ENCODE measurements at regions not wholly inside any gene's neighbourhood (a gene's known extent, or its start where the extent isn't known, plus 50 kb on each side); places are given as distances from the start of the nearest gene placed in this dataset.
"Not testable (repeated sequence)": the region's sequence is repeated elsewhere in the genome, so short reads cannot be mapped to it uniquely, and the experiment has no call there.

- Histone ChIP-seq H3K4me3 (no peak overlapping the region), H3K27ac (replicated peaks) (no peak overlapping the region), H3K27me3 (ENCODE audit: low read depth) (no peaks in the 10 kb centered on the region), H3K4me1 (peaks cover 30% of the 10 kb centered on the region), H3K9me3 (replicated peaks) (peaks cover 4% of the 10 kb centered on the region), H3K36me3 (no peaks in the 10 kb centered on the region)
- TF ChIP-seq, protein P1, sequence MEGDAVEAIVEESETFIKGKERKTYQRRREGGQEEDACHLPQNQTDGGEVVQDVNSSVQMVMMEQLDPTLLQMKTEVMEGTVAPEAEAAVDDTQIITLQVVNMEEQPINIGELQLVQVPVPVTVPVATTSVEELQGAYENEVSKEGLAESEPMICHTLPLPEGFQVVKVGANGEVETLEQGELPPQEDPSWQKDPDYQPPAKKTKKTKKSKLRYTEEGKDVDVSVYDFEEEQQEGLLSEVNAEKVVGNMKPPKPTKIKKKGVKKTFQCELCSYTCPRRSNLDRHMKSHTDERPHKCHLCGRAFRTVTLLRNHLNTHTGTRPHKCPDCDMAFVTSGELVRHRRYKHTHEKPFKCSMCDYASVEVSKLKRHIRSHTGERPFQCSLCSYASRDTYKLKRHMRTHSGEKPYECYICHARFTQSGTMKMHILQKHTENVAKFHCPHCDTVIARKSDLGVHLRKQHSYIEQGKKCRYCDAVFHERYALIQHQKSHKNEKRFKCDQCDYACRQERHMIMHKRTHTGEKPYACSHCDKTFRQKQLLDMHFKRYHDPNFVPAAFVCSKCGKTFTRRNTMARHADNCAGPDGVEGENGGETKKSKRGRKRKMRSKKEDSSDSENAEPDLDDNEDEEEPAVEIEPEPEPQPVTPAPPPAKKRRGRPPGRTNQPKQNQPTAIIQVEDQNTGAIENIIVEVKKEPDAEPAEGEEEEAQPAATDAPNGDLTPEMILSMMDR (IDR thresholded peaks at IDR 0.05; ENCODE audit: borderline replicate concordance) = no peak
- DNase-seq = no peak
- intact Hi-C loops (cut with micrococcal nuclease) = no loop called here
These were observed 365.1 kb upstream of the PDE3A start for GRCh38 chr12:20003252-20003651.

DNA sequence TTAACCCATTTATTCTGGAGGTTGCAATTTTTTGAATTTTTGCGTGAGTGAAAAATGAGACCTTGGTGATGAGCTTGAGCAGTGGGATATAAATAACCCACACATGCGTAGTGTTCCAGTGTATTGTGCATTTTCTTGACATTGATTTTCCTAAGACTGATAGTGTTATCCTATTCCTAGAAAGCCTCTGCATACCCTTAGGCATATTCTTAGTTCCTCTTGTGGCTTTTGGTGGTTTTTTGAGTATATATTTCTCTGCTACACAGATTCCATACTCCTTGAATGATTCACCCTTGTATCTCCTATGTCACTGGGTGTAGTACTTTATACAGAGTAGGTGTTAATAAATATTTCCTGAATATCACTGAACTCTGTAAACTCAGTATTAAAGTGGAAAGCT lies 363.4 kb upstream of the PDE3A start:
- intact Hi-C loops (cut with micrococcal nuclease) = no loop called here
- no peaks in the 10 kb centered on the region for H3K27me3 ChIP-seq (ENCODE audit: low read depth)
- no peak overlapping the region for H3K27ac ChIP-seq (replicated peaks)
- H3K4me3 ChIP-seq = no peak overlapping the region
- no peaks in the 10 kb centered on the region for H3K36me3 ChIP-seq
- TF ChIP-seq, protein P1 (IDR thresholded peaks at IDR 0.05; ENCODE audit: borderline replicate concordance) = no peak
- H3K4me1 ChIP-seq = peaks cover 19% of the 10 kb centered on the region
- peaks cover 6% of the 10 kb centered on the region for H3K9me3 ChIP-seq (replicated peaks)
- DNase-seq = no peak

DNA sequence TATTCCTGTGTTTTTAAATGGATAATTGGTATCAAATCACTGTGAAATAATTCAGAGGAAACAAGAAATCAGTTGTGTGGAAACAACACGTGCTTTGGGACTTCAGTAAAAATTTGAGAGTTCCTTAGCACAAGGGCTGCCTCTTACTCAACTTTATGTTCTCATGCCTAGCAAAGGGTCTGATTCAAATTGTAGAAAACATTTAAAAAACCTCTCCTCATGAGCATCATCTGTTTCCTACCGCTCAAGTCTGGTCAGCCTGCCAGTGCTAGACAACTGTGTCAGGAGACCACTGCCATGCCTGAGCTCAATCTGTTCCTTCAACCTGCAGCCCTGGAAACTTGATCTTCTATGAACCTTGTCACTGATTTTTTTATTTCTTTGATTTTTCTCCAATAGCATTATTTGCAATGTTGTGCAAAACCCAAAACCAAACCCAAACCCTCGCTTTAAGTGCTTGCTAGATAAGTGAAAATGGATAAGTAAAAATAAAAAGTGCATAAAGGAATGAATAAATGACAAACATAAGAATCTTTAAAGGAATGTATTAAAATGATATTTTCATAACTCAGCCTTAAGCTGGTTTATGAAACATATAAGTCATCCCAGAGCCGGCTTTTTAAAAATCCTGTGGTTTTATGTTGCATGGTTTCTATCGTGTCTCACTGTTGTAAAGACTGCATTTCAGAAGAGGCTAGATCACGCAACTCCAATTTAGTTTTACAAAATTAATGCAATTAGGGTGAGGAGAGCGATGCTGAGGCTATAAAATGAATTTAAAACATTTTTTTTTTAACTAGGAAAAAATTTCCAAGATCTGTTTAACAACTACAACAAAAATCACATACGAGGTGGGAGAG lies 361.2 kb upstream of the PDE3A start:
- intact Hi-C loops (cut with micrococcal nuclease) = no loop called here
- H3K4me1 ChIP-seq = peaks cover 23% of the 10 kb centered on the region
- no peak for DNase-seq
- TF ChIP-seq, protein P1 (IDR thresholded peaks at IDR 0.05; ENCODE audit: borderline replicate concordance) = no peak
- H3K4me3 ChIP-seq = no peak overlapping the region
- no peaks in the 10 kb centered on the region for H3K27me3 ChIP-seq (ENCODE audit: low read depth)
- no peaks in the 10 kb centered on the region for H3K36me3 ChIP-seq
- no peak overlapping the region for H3K27ac ChIP-seq (replicated peaks)
- H3K9me3 ChIP-seq (replicated peaks) = peaks cover 3% of the 10 kb centered on the region

DNA sequence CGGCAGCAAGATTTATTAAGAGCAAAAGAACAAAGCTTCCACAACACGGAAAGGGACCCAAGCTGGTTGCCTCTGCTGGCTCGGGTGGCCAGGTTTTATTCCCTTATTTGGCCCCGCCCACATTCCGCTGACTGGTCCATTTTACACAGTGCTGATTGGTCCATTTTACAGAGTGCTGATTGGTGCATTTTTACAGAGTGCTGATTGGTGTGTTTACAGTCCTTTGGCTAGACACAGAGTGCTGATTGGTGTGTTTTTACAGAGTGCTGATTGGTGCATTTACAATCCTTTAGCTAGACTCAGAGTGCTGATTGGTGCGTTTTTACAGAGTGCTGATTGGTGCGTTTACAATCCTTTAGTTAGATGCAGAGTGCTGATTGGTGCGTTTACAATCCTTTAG lies 358.4 kb upstream of the PDE3A start:
- H3K4me1 ChIP-seq = peaks cover 19% of the 10 kb centered on the region
- intact Hi-C loops (cut with micrococcal nuclease); H3K4me3 ChIP-seq; DNase-seq; H3K36me3 ChIP-seq; H3K27ac ChIP-seq (replicated peaks); H3K9me3 ChIP-seq (replicated peaks); H3K27me3 ChIP-seq (ENCODE audit: low read depth): not testable (repeated sequence)

DNA sequence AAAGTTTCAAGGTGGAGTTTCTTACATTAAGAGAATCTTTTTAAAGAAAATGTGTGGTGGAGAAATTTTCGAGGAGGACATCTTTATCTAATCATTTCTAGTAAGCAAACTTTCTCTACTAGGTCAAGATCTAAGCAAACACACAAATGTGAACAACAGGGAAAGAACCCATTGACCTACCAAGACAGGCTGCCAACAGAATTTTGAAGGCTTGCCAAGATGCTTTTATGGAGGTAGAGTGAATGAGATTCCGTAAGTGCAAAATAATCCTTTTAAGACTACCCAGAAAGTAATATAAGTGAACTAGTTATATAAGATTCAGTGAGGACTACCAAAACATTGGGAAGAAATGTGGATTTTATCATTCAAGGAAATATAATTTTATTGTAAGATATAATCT lies 357.1 kb upstream of the PDE3A start:
- Histone ChIP-seq H3K4me3 (no peak overlapping the region), H3K4me1 (peaks cover 16% of the 10 kb centered on the region), H3K9me3 (replicated peaks) (peaks cover 3% of the 10 kb centered on the region), H3K27me3 (ENCODE audit: low read depth) (no peaks in the 10 kb centered on the region), H3K36me3 (no peaks in the 10 kb centered on the region), H3K27ac (replicated peaks) (no peak overlapping the region)
- intact Hi-C loops (cut with micrococcal nuclease) = no loop called here
- TF ChIP-seq, protein P1 (IDR thresholded peaks at IDR 0.05; ENCODE audit: borderline replicate concordance) = no peak
- DNase-seq = no peak

- Histone ChIP-seq H3K4me1 (no peaks in the 10 kb centered on the region), H3K27ac (replicated peaks) (no peak overlapping the region), H3K9me3 (replicated peaks) (no peaks in the 10 kb centered on the region), H3K36me3 (no peaks in the 10 kb centered on the region), H3K4me3 (no peak overlapping the region), H3K27me3 (ENCODE audit: low read depth) (no peaks in the 10 kb centered on the region)
- intact Hi-C loops (cut with micrococcal nuclease) = no loop called here
- TF ChIP-seq, protein P1 (IDR thresholded peaks at IDR 0.05; ENCODE audit: borderline replicate concordance) = no peak
- DNase-seq = no peak
These were observed 350.5 kb upstream of the PDE3A start for GRCh38 chr12:20017802-20018201.

Data from left ventricle myocardium inferior (tissue), 1 donor.